T-cell (primary cell): ENCODE measurements at regions not wholly inside any gene's neighbourhood (a gene's known extent, or its start where the extent isn't known, plus 50 kb on each side); places are given as distances from the start of the nearest gene placed in this dataset.
"Not testable (repeated sequence)": the region's sequence is repeated elsewhere in the genome, so short reads cannot be mapped to it uniquely, and the experiment has no call there.

Source experiments
- ATAC-seq, 4 experiments: fragments of 200-7000 bp in 3 of 4; fragments of 150-1000 bp in 1 of 4; cut with Tn5 transposase; replicated peaks in 1 of 4; 1 replicate in 3 of 4; 2 replicates in 1 of 4; pipeline ENCODE4 v1.10.0; 2021; ENCODE audit warnings: moderate library complexity in 3 of 4, mild to moderate bottlenecking in 2 of 4, moderate number of reproducible peaks in 1 of 4
- CTCF ChIA-PET, 2 donors: fragments of 300-600 bp; sonication (Branson Sonifier 250); formaldehyde crosslinking; loops; one replicate each; lab custom pipeline; 2022; ENCODE audit warnings: antibody characterized with exemption in 2 of 2; lab: Charles Lee
- POLR2A ChIA-PET, 2 donors: fragments of 300-600 bp; sonication (Branson Sonifier 250); formaldehyde crosslinking; loops; one replicate each; lab custom pipeline; 2022; ENCODE audit warnings: antibody characterized with exemption in 2 of 2; lab: Charles Lee
- DNase-seq, 35 experiments: peaks; one replicate each; pipeline versions ENCODE4 v3.0.0 to v3.0.0-alpha.2; 2013 to 2023
- H3K27ac ChIP-seq: one replicate; pipeline ENCODE4 v1.5.1; 2013; ENCODE audit warnings: low read length
- H3K27me3 ChIP-seq, 2 experiments: replicated peaks in 1 of 2; 1 replicate in 1 of 2; 2 replicates in 1 of 2; pipeline versions ENCODE4 v1.6.1 to v1.7.0; 2013; ENCODE audit warnings: low read length in 1 of 2, mixed read lengths in 1 of 2; ENCODE audit not compliant: control insufficient read depth in 2 of 2, insufficient read depth in 2 of 2; ENCODE audit errors: extremely low read depth in 1 of 2
- H3K36me3 ChIP-seq, 2 donors: 1 replicate in 1 of 2; 2 replicates in 1 of 2; pipeline versions ENCODE4 v1.6.1 to v1.7.0; 2013; ENCODE audit warnings: low read length in 1 of 2; ENCODE audit not compliant: control insufficient read depth in 2 of 2, insufficient read depth in 1 of 2; ENCODE audit errors: extremely low read depth in 1 of 2
- H3K4me1 ChIP-seq, 2 experiments: 1 replicate in 1 of 2; 2 replicates in 1 of 2; pipeline versions ENCODE4 v1.6.1 to v1.7.0; 2013; ENCODE audit warnings: low read length in 2 of 2, mixed read lengths in 1 of 2; ENCODE audit not compliant: insufficient read depth in 2 of 2, control insufficient read depth in 1 of 2; ENCODE audit errors: extremely low read depth in 1 of 2
- H3K4me3 ChIP-seq, 2 donors: 1 replicate in 1 of 2; 2 replicates in 1 of 2; pipeline versions ENCODE4 v1.5.1 to v1.7.0; 2013; ENCODE audit warnings: mild to moderate bottlenecking in 2 of 2, low read length in 1 of 2, moderate library complexity in 1 of 2; ENCODE audit not compliant: control insufficient read depth in 1 of 2; ENCODE audit errors: extremely low read depth in 1 of 2
- H3K9me3 ChIP-seq: 2 replicates; pipeline ENCODE4 v1.7.0; 2013
- H3K27ac Mint-ChIP-seq, 2 donors: one replicate each; pipeline ENCODE4 v1.8.0; 2020 to 2021; ENCODE audit warnings: mild to moderate bottlenecking in 2 of 2, mixed read lengths in 2 of 2
- H3K27me3 Mint-ChIP-seq, 2 donors: one replicate each; pipeline ENCODE4 v1.8.0; 2021 to 2022; ENCODE audit warnings: mixed read lengths in 2 of 2
- H3K36me3 Mint-ChIP-seq: one replicate; pipeline ENCODE4 v1.8.0; 2021; ENCODE audit warnings: mixed read lengths
- H3K4me1 Mint-ChIP-seq, 3 donors: one replicate each; pipeline ENCODE4 v1.8.0; 2020 to 2022; ENCODE audit warnings: mixed read lengths in 3 of 3, mild to moderate bottlenecking in 1 of 3
- H3K4me3 Mint-ChIP-seq, 3 donors: one replicate each; pipeline ENCODE4 v1.8.0; 2020 to 2022; ENCODE audit warnings: mild to moderate bottlenecking in 3 of 3, mixed read lengths in 3 of 3, moderate library complexity in 3 of 3
- H3K9me3 Mint-ChIP-seq, 3 donors: one replicate each; pipeline ENCODE4 v1.8.0; 2020 to 2022; ENCODE audit warnings: mixed read lengths in 3 of 3
- WGBS: methylation state at CpG from one replicate; pipeline ENCODE4 v1.1.5; 2013; ENCODE audit warnings: missing lambda C conversion rate; ENCODE audit not compliant: insufficient coverage; 5-methylcytosine and 5-hydroxymethylcytosine counted together

- ATAC-seq (no peak), DNase-seq (no peak)
- Mint-ChIP-seq H3K36me3 (no peaks in the 10 kb centered on the region), H3K4me3 (no peak overlapping the region), H3K27ac (no peak overlapping the region), H3K4me1 (no peaks in the 10 kb centered on the region), H3K9me3 (peaks cover 8 to 33% (median 23%) of the 10 kb centered on the region in 3 donors), H3K27me3 (no peaks in the 10 kb centered on the region)
- Histone ChIP-seq H3K4me3 (no peak overlapping the region), H3K4me1 (no peaks in the 10 kb centered on the region), H3K27ac (no peak overlapping the region), H3K9me3 (no peaks in the 10 kb centered on the region), H3K27me3 (no peaks in the 10 kb centered on the region), H3K36me3 (no peaks in the 10 kb centered on the region)
- ChIA-PET POLR2A (no interaction called here), CTCF (no interaction called here)
- WGBS = no CpG with 5 or more reads among the region's 1 CpG
Measured at GRCh38 chr5:124172389-124173003, 573.9 kb downstream of the ZNF608 start.

- H3K27me3 Mint-ChIP-seq, H3K4me1 Mint-ChIP-seq, H3K27ac ChIP-seq, H3K4me3 Mint-ChIP-seq, H3K9me3 ChIP-seq, CTCF ChIA-PET, ATAC-seq, H3K27me3 ChIP-seq, H3K4me1 ChIP-seq, DNase-seq, POLR2A ChIA-PET, H3K27ac Mint-ChIP-seq, H3K36me3 Mint-ChIP-seq, H3K36me3 ChIP-seq, H3K4me3 ChIP-seq: not testable (repeated sequence)
- no CpG with 5 or more reads among the region's 2 CpGs for WGBS
- peaks cover 8 to 33% (median 23%) of the 10 kb centered on the region in 3 donors for H3K9me3 Mint-ChIP-seq
Measured at GRCh38 chr5:124168093-124168492, 578.3 kb downstream of the ZNF608 start.

- DNase-seq = peak in 14 of 35 experiments; percentile 0 to 36 (median 8)
- H3K4me3 Mint-ChIP-seq = peak overlapping the region in 1 of 3 donors; percentile 12
Measured at GRCh38 chr5:124162767-124163532, 583.5 kb downstream of the ZNF608 start.

DNA sequence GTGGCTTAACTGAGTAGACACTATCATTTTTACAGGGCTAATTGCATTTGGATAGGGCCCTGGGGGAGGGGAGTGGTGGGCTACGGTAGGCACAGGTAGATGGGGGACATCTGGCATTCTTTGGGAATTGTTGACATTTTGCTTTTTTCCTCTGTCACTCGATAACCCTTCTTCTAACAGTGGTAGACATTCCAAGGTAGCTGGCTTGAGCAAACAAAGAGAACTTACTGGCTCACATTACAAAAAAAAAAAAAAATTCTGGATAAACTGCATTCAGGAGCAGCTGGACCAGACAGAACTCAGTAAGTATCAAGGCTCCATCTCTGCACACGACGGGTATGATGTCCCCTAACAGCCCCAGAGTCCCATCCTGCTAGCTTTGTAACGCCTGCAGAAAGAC is 585.2 kb downstream of the ZNF608 start:
- Histone ChIP-seq H3K27me3 (no peaks in the 10 kb centered on the region), H3K9me3 (no peaks in the 10 kb centered on the region), H3K4me3 (no peak overlapping the region), H3K4me1 (peaks cover 0 to 12% of the 10 kb centered on the region in 2 experiments), H3K27ac (no peak overlapping the region), H3K36me3 (no peaks in the 10 kb centered on the region)
- 60% methylated on average over 2 of the region's 5 CpGs for WGBS
- DNase-seq = no peak
- peaks cover 0 to 4% (median 0%) of the 10 kb centered on the region in 3 donors for H3K9me3 Mint-ChIP-seq
- no peaks in the 10 kb centered on the region for H3K36me3 Mint-ChIP-seq
- H3K27ac Mint-ChIP-seq = no peak overlapping the region
- H3K27me3 Mint-ChIP-seq = no peaks in the 10 kb centered on the region
- peaks cover 4 to 16% (median 9%) of the 10 kb centered on the region in 3 donors for H3K4me1 Mint-ChIP-seq
- H3K4me3 Mint-ChIP-seq = no peak overlapping the region
- CTCF ChIA-PET = no interaction called here
- POLR2A ChIA-PET = no interaction called here
- ATAC-seq = no peak

More at GRCh38 chr5:124162767-124163532, 583.5 kb downstream of the ZNF608 start:
- H3K36me3 ChIP-seq = no peaks in the 10 kb centered on the region
- H3K27me3 Mint-ChIP-seq = no peaks in the 10 kb centered on the region
- peaks cover 2 to 16% (median 9%) of the 10 kb centered on the region in 3 donors for H3K4me1 Mint-ChIP-seq
- H3K27me3 ChIP-seq = no peaks in the 10 kb centered on the region
- no peaks in the 10 kb centered on the region for H3K36me3 Mint-ChIP-seq
- POLR2A ChIA-PET = no interaction called here
- no peak overlapping the region for H3K27ac Mint-ChIP-seq
- no peak overlapping the region for H3K27ac ChIP-seq
- CTCF ChIA-PET = no interaction called here
- no peaks in the 10 kb centered on the region for H3K9me3 ChIP-seq
- peaks cover 0 to 8% of the 10 kb centered on the region in 2 experiments for H3K4me1 ChIP-seq
- no peak overlapping the region for H3K4me3 ChIP-seq
- WGBS = 0% methylated on average over 2 of the region's 8 CpGs
- peaks cover 0 to 5% (median 2%) of the 10 kb centered on the region in 3 donors for H3K9me3 Mint-ChIP-seq
- ATAC-seq = peak in 2 of 4 experiments; percentile 42 to 89

- Histone ChIP-seq H3K36me3 (no peaks in the 10 kb centered on the region), H3K27ac (no peak overlapping the region), H3K27me3 (no peaks in the 10 kb centered on the region), H3K9me3 (no peaks in the 10 kb centered on the region), H3K4me1 (peaks cover 0 to 12% of the 10 kb centered on the region in 2 experiments), H3K4me3 (no peak overlapping the region)
- WGBS = no CpG with 5 or more reads among the region's 2 CpGs
- Mint-ChIP-seq H3K4me1 (peaks cover 4 to 16% (median 9%) of the 10 kb centered on the region in 3 donors), H3K9me3 (peaks cover 3 to 12% (median 5%) of the 10 kb centered on the region in 3 donors), H3K4me3 (no peak overlapping the region), H3K27ac (no peak overlapping the region), H3K27me3 (no peaks in the 10 kb centered on the region), H3K36me3 (no peaks in the 10 kb centered on the region)
- POLR2A ChIA-PET = no interaction called here
- CTCF ChIA-PET = interaction anchor here in 1 of 2 donors (0.7 kb wide), 1 partner anchor 1149 kb away, joined by 3 read pairs; no protein-coding TSS in a partner anchor
- ATAC-seq (no peak), DNase-seq (no peak)
Measured at GRCh38 chr5:124160265-124160664, 586.2 kb downstream of the ZNF608 start.

GRCh38 chr5:124157320-124157719 is 589.1 kb downstream of the ZNF608 start:
- ATAC-seq (no peak), DNase-seq (no peak)
- Histone ChIP-seq H3K27me3 (no peaks in the 10 kb centered on the region), H3K4me3 (no peak overlapping the region), H3K9me3 (peaks cover 6% of the 10 kb centered on the region), H3K27ac (no peak overlapping the region), H3K36me3 (no peaks in the 10 kb centered on the region), H3K4me1 (peaks cover 0 to 7% of the 10 kb centered on the region in 2 experiments)
- POLR2A ChIA-PET = no interaction called here
- CTCF ChIA-PET = no interaction called here
- Mint-ChIP-seq H3K36me3 (no peaks in the 10 kb centered on the region), H3K4me1 (peaks cover 0 to 3% (median 2%) of the 10 kb centered on the region in 3 donors), H3K4me3 (peak overlapping the region in 2 of 3 donors; percentile 33 to 34), H3K9me3 (peaks cover 8 to 23% (median 17%) of the 10 kb centered on the region in 3 donors), H3K27me3 (no peaks in the 10 kb centered on the region), H3K27ac (peak overlapping the region in 1 of 2 donors; percentile 61)
- no CpG with 5 or more reads among the region's 2 CpGs for WGBS
